SK-N-MC (cell line): ENCODE measurements at regions not wholly inside any gene's neighbourhood (a gene's known extent, or its start where the extent isn't known, plus 50 kb on each side); places are given as distances from the start of the nearest gene placed in this dataset.

Experiments
- EZH2 ChIP-seq: fragments of 200-600 bp; sonication (generic); IDR thresholded peaks from one replicate; pipeline ENCODE4 v1.6.1; 2017; ENCODE audit warnings: antibody characterized with exemption
- FOXP2 ChIP-seq: optimal IDR thresholded peaks from 2 replicates; pipeline ENCODE3; 2011; ENCODE audit warnings: mild to moderate bottlenecking, moderate library complexity; ENCODE audit not compliant: insufficient read depth; ENCODE audit errors: extremely low read length, control extremely low read depth
- POLR2AphosphoS5 ChIP-seq: IDR thresholded peaks from 2 replicates; pipeline ENCODE4 v1.6.1; 2012; ENCODE audit warnings: mild to moderate bottlenecking, low read depth, low read length, borderline replicate concordance

GRCh38 chr4:170522427-170522970 is 432.7 kb upstream of the AADAT start:
- TF ChIP-seq POLR2AphosphoS5, result no peak
- TF ChIP-seq EZH2, result no peak
- no peak for TF ChIP-seq FOXP2
